Kidney (tissue), 13 donors: ENCODE measurements at regions not wholly inside any gene's neighbourhood (a gene's known extent, or its start where the extent isn't known, plus 50 kb on each side); places are given as distances from the start of the nearest gene placed in this dataset.

Source experiments
- DNase-seq, 5 donors: peaks; one replicate each; pipeline ENCODE4 v3.0.0-alpha.2; 2013 to 2020
- FAIRE-seq: peaks from 2 replicates; lab custom pipeline; 2012; peaks lifted over from hg19 to GRCh38; lab: Jason Lieb, UNC
- H3K27ac ChIP-seq, 2 donors: one replicate each; pipeline ENCODE4 v1.7.0; 2013; ENCODE audit warnings: low read depth in 2 of 2, low read length in 2 of 2, inconsistent platforms in 1 of 2
- H3K27me3 ChIP-seq: one replicate; pipeline ENCODE4 v1.7.1; 2013; ENCODE audit warnings: low read length, inconsistent platforms; ENCODE audit not compliant: control insufficient read depth, insufficient read depth
- H3K36me3 ChIP-seq, 3 donors: one replicate each; pipeline versions ENCODE4 v1.7.0 to v1.7.1; 2013; ENCODE audit warnings: low read length in 3 of 3, control low read depth in 1 of 3, inconsistent platforms in 1 of 3; ENCODE audit not compliant: insufficient read depth in 3 of 3, control insufficient read depth in 2 of 3
- H3K4me1 ChIP-seq, 3 donors: one replicate each; pipeline versions ENCODE4 v1.7.0 to v1.7.1; 2013; ENCODE audit warnings: low read length in 3 of 3, inconsistent platforms in 1 of 3, low read depth in 1 of 3; ENCODE audit not compliant: control insufficient read depth in 2 of 3, insufficient read depth in 2 of 3
- H3K4me3 ChIP-seq, 3 donors: one replicate each; pipeline versions ENCODE4 v1.7.0 to v1.8.1; 2013; ENCODE audit warnings: low read length in 3 of 3, control low read depth in 1 of 3, inconsistent platforms in 1 of 3
- H3K9ac ChIP-seq, 3 donors: one replicate each; pipeline versions ENCODE4 v1.7.0 to v1.7.1; 2013; ENCODE audit warnings: low read length in 3 of 3, control low read depth in 1 of 3, inconsistent platforms in 1 of 3
- H3K9me3 ChIP-seq, 3 donors: one replicate each; pipeline versions ENCODE4 v1.7.0 to v1.7.1; 2013; ENCODE audit warnings: low read length in 3 of 3, control low read depth in 1 of 3, inconsistent platforms in 1 of 3; ENCODE audit not compliant: control insufficient read depth in 2 of 3, insufficient read depth in 1 of 3
- CTCF ChIP-seq: IDR thresholded peaks from 3 replicates; pipeline ENCODE4 v1.5.1; 2012; ENCODE audit warnings: mild to moderate bottlenecking, moderate library complexity, borderline replicate concordance; ENCODE audit not compliant: insufficient read depth; ENCODE audit errors: extremely low read depth
- intact Hi-C: fragments of 100-400 bp; cut with DNase I; formaldehyde crosslinking; loops from one replicate; pipeline ENCODE4 v1.11.1; 2022
- donor health status: control.
- donor health status: control.
- donor health status: control.
- donor health status: control.
- donor health status: control.
- donor health status: DM: yes; HTN: yes; CAD: no.
- donor health status: Normal renal cell carcinoma (clear cell type).

- no peak overlapping the region for H3K27ac ChIP-seq
- no peaks in the 10 kb centered on the region for H3K27me3 ChIP-seq
- no peaks in the 10 kb centered on the region for H3K36me3 ChIP-seq
- no peaks in the 10 kb centered on the region for H3K9me3 ChIP-seq
- H3K4me1 ChIP-seq: no peaks in the 10 kb centered on the region
- no peak overlapping the region for H3K9ac ChIP-seq
- H3K4me3 ChIP-seq: no peak overlapping the region
- intact Hi-C loops: no loop called here
- no peak for TF ChIP-seq CTCF
- FAIRE-seq (no peak), DNase-seq (no peak)
Measured at GRCh38 chr7:112638675-112639400, 151.4 kb downstream of the TMEM168 start.

- TF ChIP-seq CTCF: no peak
- Histone ChIP-seq H3K9me3 (no peaks in the 10 kb centered on the region), H3K36me3 (no peaks in the 10 kb centered on the region), H3K27me3 (no peaks in the 10 kb centered on the region), H3K4me1 (no peaks in the 10 kb centered on the region), H3K4me3 (no peak overlapping the region), H3K9ac (no peak overlapping the region), H3K27ac (no peak overlapping the region)
- FAIRE-seq (no peak), DNase-seq (no peak)
- intact Hi-C loops: no loop called here
Measured at GRCh38 chr7:112640685-112641084, 149.5 kb downstream of the TMEM168 start.

GRCh38 chr7:112646783-112647182 lies 143.4 kb downstream of the TMEM168 start:
- TF ChIP-seq CTCF: no peak
- no peaks in the 10 kb centered on the region for H3K4me1 ChIP-seq
- no peak overlapping the region for H3K4me3 ChIP-seq
- peaks cover 0 to 3% (median 2%) of the 10 kb centered on the region in 3 donors for H3K9me3 ChIP-seq
- intact Hi-C loops: no loop called here
- DNase-seq: peak in 3 of 5 donors; percentile 13 to 64 (median 17)
- H3K9ac ChIP-seq: no peak overlapping the region
- H3K27ac ChIP-seq: no peak overlapping the region
- no peaks in the 10 kb centered on the region for H3K36me3 ChIP-seq
- no peak for FAIRE-seq
- H3K27me3 ChIP-seq: no peaks in the 10 kb centered on the region

- intact Hi-C loops: no loop called here
- DNase-seq (no peak), FAIRE-seq (no peak)
- no peaks in the 10 kb centered on the region for H3K4me1 ChIP-seq
- no peak overlapping the region for H3K27ac ChIP-seq
- H3K9me3 ChIP-seq: peaks cover 0 to 3% (median 2%) of the 10 kb centered on the region in 3 donors
- TF ChIP-seq CTCF: no peak
- no peaks in the 10 kb centered on the region for H3K27me3 ChIP-seq
- H3K36me3 ChIP-seq: no peaks in the 10 kb centered on the region
- H3K4me3 ChIP-seq: no peak overlapping the region
- H3K9ac ChIP-seq: no peak overlapping the region
Measured at GRCh38 chr7:112648781-112649180, 141.4 kb downstream of the TMEM168 start.
